ENCODE measurements at regions not wholly inside any gene's neighbourhood (a gene's known extent, or its start where the extent isn't known, plus 50 kb on each side); places are given as distances from the start of the nearest gene placed in this dataset.
"Not testable (repeated sequence)": the region's sequence is repeated elsewhere in the genome, so short reads cannot be mapped to it uniquely, and the experiment has no call there.

- ChIA-PET POLR2A (ENCODE audit: low non-redundant PET) (no interaction called here), CTCF (no interaction called here)
- Histone ChIP-seq H3K4me3 (ENCODE audit: low read depth, low read length, poor library complexity, severe bottlenecking) (no peak overlapping the region), H3K36me3 (ENCODE audit: insufficient read depth, low read length, poor library complexity, severe bottlenecking) (no peaks in the 10 kb centered on the region), H3K9me3 (ENCODE audit: low read depth, low read length, poor library complexity, severe bottlenecking) (no peaks in the 10 kb centered on the region), H3K4me1 (ENCODE audit: insufficient read depth, low read length, poor library complexity, severe bottlenecking) (no peaks in the 10 kb centered on the region), H3K27ac (ENCODE audit: low read depth, low read length, poor library complexity, severe bottlenecking) (no peak overlapping the region), H3K27me3 (replicated peaks; ENCODE audit: insufficient read depth, low read depth, low read length, poor library complexity) (no peaks in the 10 kb centered on the region)
- intact Hi-C loops (cut with micrococcal nuclease; ENCODE audit: unreplicated experiment), result no loop called here
- no peak for DNase-seq (ENCODE audit: low spot score)
- BruUV-seq (replicated peaks), result no TSS peak
- TF ChIP-seq EZH2 (IDR thresholded peaks at IDR 0.05; ENCODE audit: borderline replicate concordance, low read depth, low read length, poor library complexity, severe bottlenecking) (no peak), CTCF (conservative IDR thresholded peaks at IDR 0.05; ENCODE audit: low read depth, low read length) (no peak)
These were observed 364.0 kb downstream of the CNTN6 start for GRCh38 chr3:1456781-1457311.

GRCh38 chr3:1462371-1462770 is 369.5 kb downstream of the CNTN6 start:
- ChIA-PET POLR2A (ENCODE audit: low non-redundant PET) (no interaction called here), CTCF (no interaction called here)
- intact Hi-C loops (cut with micrococcal nuclease; ENCODE audit: unreplicated experiment), result no loop called here
- DNase-seq (ENCODE audit: low spot score), result no peak
- TF ChIP-seq EZH2 (IDR thresholded peaks at IDR 0.05; ENCODE audit: borderline replicate concordance, low read depth, low read length, poor library complexity, severe bottlenecking), result no peak
- no peak for TF ChIP-seq CTCF (conservative IDR thresholded peaks at IDR 0.05; ENCODE audit: low read depth, low read length)
- no peak overlapping the region for H3K27ac ChIP-seq (ENCODE audit: low read depth, low read length, poor library complexity, severe bottlenecking)
- no peaks in the 10 kb centered on the region for H3K9me3 ChIP-seq (ENCODE audit: low read depth, low read length, poor library complexity, severe bottlenecking)
- BruUV-seq (replicated peaks), result no TSS peak
- H3K36me3 ChIP-seq (ENCODE audit: insufficient read depth, low read length, poor library complexity, severe bottlenecking), result no peaks in the 10 kb centered on the region
- H3K27me3 ChIP-seq (replicated peaks; ENCODE audit: insufficient read depth, low read depth, low read length, poor library complexity), result no peaks in the 10 kb centered on the region
- no peaks in the 10 kb centered on the region for H3K4me1 ChIP-seq (ENCODE audit: insufficient read depth, low read length, poor library complexity, severe bottlenecking)
- no peak overlapping the region for H3K4me3 ChIP-seq (ENCODE audit: low read depth, low read length, poor library complexity, severe bottlenecking)

- CTCF ChIA-PET, result no interaction called here
- POLR2A ChIA-PET (ENCODE audit: low non-redundant PET), result no interaction called here
- no peak for DNase-seq (ENCODE audit: low spot score)
- H3K9me3 ChIP-seq (ENCODE audit: low read depth, low read length, poor library complexity, severe bottlenecking), result no peaks in the 10 kb centered on the region
- no peak overlapping the region for H3K27ac ChIP-seq (ENCODE audit: low read depth, low read length, poor library complexity, severe bottlenecking)
- no TSS peak for BruUV-seq (replicated peaks)
- no peaks in the 10 kb centered on the region for H3K27me3 ChIP-seq (replicated peaks; ENCODE audit: insufficient read depth, low read depth, low read length, poor library complexity)
- intact Hi-C loops (cut with micrococcal nuclease; ENCODE audit: unreplicated experiment), result no loop called here
- H3K4me1 ChIP-seq (ENCODE audit: insufficient read depth, low read length, poor library complexity, severe bottlenecking), result no peaks in the 10 kb centered on the region
- H3K4me3 ChIP-seq (ENCODE audit: low read depth, low read length, poor library complexity, severe bottlenecking), result no peak overlapping the region
- TF ChIP-seq EZH2 (IDR thresholded peaks at IDR 0.05; ENCODE audit: borderline replicate concordance, low read depth, low read length, poor library complexity, severe bottlenecking), result no peak
- TF ChIP-seq CTCF (conservative IDR thresholded peaks at IDR 0.05; ENCODE audit: low read depth, low read length), result no peak
- H3K36me3 ChIP-seq (ENCODE audit: insufficient read depth, low read length, poor library complexity, severe bottlenecking), result no peaks in the 10 kb centered on the region
These were observed 370.1 kb downstream of the CNTN6 start for GRCh38 chr3:1462856-1463450.

- H3K9me3 ChIP-seq (ENCODE audit: low read depth, low read length, poor library complexity, severe bottlenecking); H3K36me3 ChIP-seq (ENCODE audit: insufficient read depth, low read length, poor library complexity, severe bottlenecking); DNase-seq (ENCODE audit: low spot score); H3K4me1 ChIP-seq (ENCODE audit: insufficient read depth, low read length, poor library complexity, severe bottlenecking); intact Hi-C loops (cut with micrococcal nuclease; ENCODE audit: unreplicated experiment); H3K27ac ChIP-seq (ENCODE audit: low read depth, low read length, poor library complexity, severe bottlenecking); BruUV-seq (replicated peaks); POLR2A ChIA-PET (ENCODE audit: low non-redundant PET); H3K27me3 ChIP-seq (replicated peaks; ENCODE audit: insufficient read depth, low read depth, low read length, poor library complexity); CTCF ChIA-PET; H3K4me3 ChIP-seq (ENCODE audit: low read depth, low read length, poor library complexity, severe bottlenecking): not testable (repeated sequence)
These were observed 372.3 kb downstream of the CNTN6 start for GRCh38 chr3:1465091-1465490.

All from A673 (cell line).